ENCODE measurements at regions not wholly inside any gene's neighbourhood (a gene's known extent, or its start where the extent isn't known, plus 50 kb on each side); places are given as distances from the start of the nearest gene placed in this dataset.

GRCh38 chr9:119537138-119537537, 167.9 kb upstream of the BRINP1 start:
- TF ChIP-seq, protein P1, sequence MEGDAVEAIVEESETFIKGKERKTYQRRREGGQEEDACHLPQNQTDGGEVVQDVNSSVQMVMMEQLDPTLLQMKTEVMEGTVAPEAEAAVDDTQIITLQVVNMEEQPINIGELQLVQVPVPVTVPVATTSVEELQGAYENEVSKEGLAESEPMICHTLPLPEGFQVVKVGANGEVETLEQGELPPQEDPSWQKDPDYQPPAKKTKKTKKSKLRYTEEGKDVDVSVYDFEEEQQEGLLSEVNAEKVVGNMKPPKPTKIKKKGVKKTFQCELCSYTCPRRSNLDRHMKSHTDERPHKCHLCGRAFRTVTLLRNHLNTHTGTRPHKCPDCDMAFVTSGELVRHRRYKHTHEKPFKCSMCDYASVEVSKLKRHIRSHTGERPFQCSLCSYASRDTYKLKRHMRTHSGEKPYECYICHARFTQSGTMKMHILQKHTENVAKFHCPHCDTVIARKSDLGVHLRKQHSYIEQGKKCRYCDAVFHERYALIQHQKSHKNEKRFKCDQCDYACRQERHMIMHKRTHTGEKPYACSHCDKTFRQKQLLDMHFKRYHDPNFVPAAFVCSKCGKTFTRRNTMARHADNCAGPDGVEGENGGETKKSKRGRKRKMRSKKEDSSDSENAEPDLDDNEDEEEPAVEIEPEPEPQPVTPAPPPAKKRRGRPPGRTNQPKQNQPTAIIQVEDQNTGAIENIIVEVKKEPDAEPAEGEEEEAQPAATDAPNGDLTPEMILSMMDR (conservative IDR thresholded peaks at IDR 0.05; ENCODE audit: low read length): no peak
- TF ChIP-seq EZH2phosphoT487 (IDR thresholded peaks at IDR 0.05; ENCODE audit: borderline replicate concordance, low read depth, low read length): no peak

Measured in OCI-LY7 (cell line).